H9 (cell line): ENCODE measurements at regions not wholly inside any gene's neighbourhood (a gene's known extent, or its start where the extent isn't known, plus 50 kb on each side); places are given as distances from the start of the nearest gene placed in this dataset.
"Not testable (repeated sequence)": the region's sequence is repeated elsewhere in the genome, so short reads cannot be mapped to it uniquely, and the experiment has no call there.

Experiments
- DNase-seq: peaks from one replicate; pipeline ENCODE4 v3.0.0-alpha.2; 2017
- H2AFZ ChIP-seq: one replicate; pipeline ENCODE4 v1.6.1; 2013; ENCODE audit warnings: mild to moderate bottlenecking, low read length, control low read depth, moderate library complexity
- H2AK5ac ChIP-seq: 2 replicates; pipeline ENCODE4 v1.6.1; 2013; ENCODE audit warnings: low read length, control low read depth, mixed read lengths; ENCODE audit not compliant: insufficient read length
- H2BK120ac ChIP-seq: one replicate; pipeline ENCODE4 v1.6.1; 2013; ENCODE audit warnings: low read depth, mild to moderate bottlenecking, low read length, control low read depth, inconsistent platforms; ENCODE audit not compliant: poor library complexity, severe bottlenecking
- H2BK12ac ChIP-seq: 2 replicates; pipeline ENCODE4 v1.6.1; 2013; ENCODE audit warnings: low read length, control low read depth, mixed read lengths, low read depth; ENCODE audit not compliant: insufficient read length
- H2BK15ac ChIP-seq: 2 replicates; pipeline ENCODE4 v1.6.1; 2013; ENCODE audit warnings: low read depth, low read length, control low read depth
- H2BK20ac ChIP-seq: one replicate; pipeline ENCODE4 v1.6.1; 2013; ENCODE audit warnings: low read depth, mild to moderate bottlenecking, low read length, control low read depth, inconsistent platforms; ENCODE audit not compliant: poor library complexity, severe bottlenecking
- H2BK5ac ChIP-seq: 2 replicates; pipeline ENCODE4 v1.6.1; 2013; ENCODE audit warnings: low read length, control low read depth, mixed read lengths; ENCODE audit not compliant: insufficient read length
- H3K14ac ChIP-seq: 2 replicates; pipeline ENCODE4 v1.6.1; 2013; ENCODE audit warnings: low read length, control low read depth; ENCODE audit not compliant: insufficient read depth
- H3K18ac ChIP-seq: 2 replicates; pipeline ENCODE4 v1.6.1; 2013; ENCODE audit warnings: low read depth, mild to moderate bottlenecking, mixed read lengths, low read length, control low read depth; ENCODE audit not compliant: insufficient read length
- H3K23ac ChIP-seq: 2 replicates; pipeline ENCODE4 v1.6.1; 2013; ENCODE audit warnings: low read length, control low read depth, mixed read lengths, low read depth; ENCODE audit not compliant: insufficient read length
- H3K23me2 ChIP-seq: 2 replicates; pipeline ENCODE4 v1.6.1; 2013; ENCODE audit warnings: low read depth, mild to moderate bottlenecking, mixed read lengths, low read length, control low read depth; ENCODE audit not compliant: insufficient read length, poor library complexity, severe bottlenecking
- H3K27ac ChIP-seq: 2 replicates; pipeline ENCODE4 v1.5.1; 2013; ENCODE audit warnings: low read length, control low read depth, mixed read lengths, low read depth; ENCODE audit not compliant: insufficient read length
- H3K27me3 ChIP-seq: 2 replicates; pipeline ENCODE4 v1.6.1; 2013; ENCODE audit warnings: low read length, control low read depth, inconsistent platforms; ENCODE audit not compliant: insufficient read depth
- H3K4ac ChIP-seq: 2 replicates; pipeline ENCODE4 v1.6.1; 2013; ENCODE audit warnings: low read depth, mild to moderate bottlenecking, control low read depth, inconsistent platforms, low read length, moderate library complexity
- H3K4me1 ChIP-seq: 2 replicates; pipeline ENCODE4 v1.6.1; 2013; ENCODE audit warnings: low read length, control low read depth, inconsistent platforms; ENCODE audit not compliant: insufficient read depth
- H3K4me2 ChIP-seq: 2 replicates; pipeline ENCODE4 v1.6.1; 2013; ENCODE audit warnings: low read length, control low read depth, mixed read lengths; ENCODE audit not compliant: insufficient read length, insufficient read depth
- H3K56ac ChIP-seq: 2 replicates; pipeline ENCODE4 v1.6.1; 2013; ENCODE audit warnings: low read depth, mild to moderate bottlenecking, mixed read lengths, low read length, control low read depth; ENCODE audit not compliant: insufficient read length
- H3K79me1 ChIP-seq: 2 replicates; pipeline ENCODE4 v1.6.1; 2013; ENCODE audit warnings: low read depth, mild to moderate bottlenecking, moderate library complexity, low read length, control low read depth, inconsistent platforms; ENCODE audit not compliant: insufficient read depth, poor library complexity, severe bottlenecking
- H3K79me2 ChIP-seq: 2 replicates; pipeline ENCODE4 v1.6.1; 2013; ENCODE audit warnings: low read length, control low read depth, inconsistent platforms; ENCODE audit not compliant: insufficient read depth
- H3K9ac ChIP-seq: 2 replicates; pipeline ENCODE4 v1.6.1; 2013; ENCODE audit warnings: low read length, control low read depth, mixed read lengths; ENCODE audit not compliant: insufficient read length; ENCODE audit errors: extremely low read depth
- H3K9me3 ChIP-seq: one replicate; pipeline ENCODE4 v1.6.1; 2013; ENCODE audit warnings: low read depth, low read length, inconsistent platforms; ENCODE audit not compliant: control insufficient read depth
- H3T11ph ChIP-seq: one replicate; pipeline ENCODE4 v1.6.1; 2013; ENCODE audit warnings: mild to moderate bottlenecking, low read length, control low read depth, inconsistent platforms
- H4K20me1 ChIP-seq: one replicate; pipeline ENCODE4 v1.6.1; 2013; ENCODE audit not compliant: control insufficient read depth, insufficient read length, insufficient read depth
- H4K5ac ChIP-seq: 2 replicates; pipeline ENCODE4 v1.6.1; 2013; ENCODE audit warnings: low read depth, mild to moderate bottlenecking, mixed read lengths, low read length, control low read depth; ENCODE audit not compliant: insufficient read length
- H4K8ac ChIP-seq: replicated peaks from 2 replicates; pipeline ENCODE4 v1.6.1; 2013; ENCODE audit warnings: low read length, control low read depth, mixed read lengths, low read depth; ENCODE audit not compliant: insufficient read length
- H4K91ac ChIP-seq: 2 replicates; pipeline ENCODE4 v1.6.1; 2013; ENCODE audit warnings: low read depth, mild to moderate bottlenecking, moderate library complexity, mixed read lengths, low read length, control low read depth; ENCODE audit not compliant: insufficient read length
- H3K27ac Mint-ChIP-seq, 3 experiments: 2 replicates in 2 of 3; 3 replicates in 1 of 3; pipeline ENCODE4 v1.8.0; 2020 to 2021; ENCODE audit warnings: mixed read lengths in 3 of 3, mild to moderate bottlenecking in 1 of 3, moderate library complexity in 1 of 3
- H3K27me3 Mint-ChIP-seq: 2 replicates; pipeline ENCODE4 v1.8.0; 2021; ENCODE audit warnings: low read depth, mild to moderate bottlenecking, moderate library complexity, mixed read lengths
- H3K36me3 Mint-ChIP-seq, 3 experiments: 2 replicates in 2 of 3; 3 replicates in 1 of 3; pipeline ENCODE4 v1.8.0; 2020 to 2021; ENCODE audit warnings: low read depth in 3 of 3, mixed read lengths in 3 of 3; ENCODE audit not compliant: insufficient read depth in 1 of 3
- H3K4me1 Mint-ChIP-seq, 2 experiments: 2 replicates each; pipeline ENCODE4 v1.8.0; 2020; ENCODE audit warnings: mixed read lengths in 2 of 2
- H3K4me3 Mint-ChIP-seq, 2 experiments: 2 replicates in 1 of 2; 3 replicates in 1 of 2; pipeline ENCODE4 v1.8.0; 2020 to 2021; ENCODE audit warnings: mild to moderate bottlenecking in 2 of 2, mixed read lengths in 2 of 2, moderate library complexity in 1 of 2
- H3K9me3 Mint-ChIP-seq, 2 experiments: 2 replicates in 1 of 2; 3 replicates in 1 of 2; pipeline ENCODE4 v1.8.0; 2020; ENCODE audit warnings: mild to moderate bottlenecking in 2 of 2, mixed read lengths in 2 of 2, moderate library complexity in 1 of 2
- CTCF ChIP-seq: fragments of 200-600 bp; sonication (generic); conservative IDR thresholded peaks from 3 replicates; pipeline ENCODE4 v1.8.0; 2021; ENCODE audit warnings: antibody characterized with exemption, mild to moderate bottlenecking
- WGBS: extraction: QIAGEN DNeasy Blood & Tissue Kit; methylation state at CpG from one replicate; pipeline ENCODE4 v1.1.7; 2013; ENCODE audit warnings: missing lambda C conversion rate, low lambda C conversion rate, mixed read lengths; ENCODE audit not compliant: insufficient read length; ENCODE audit errors: extremely low coverage; 5-methylcytosine and 5-hydroxymethylcytosine counted together

- no peak overlapping the region for H3K27ac Mint-ChIP-seq
- no peak overlapping the region for H2AFZ ChIP-seq
These were observed 1211.4 kb downstream of the VRK1 start for GRCh38 chr14:98008381-98009113.

GRCh38 chr14:98009177-98009576, 1212.0 kb downstream of the VRK1 start:
- not testable (repeated sequence) for H3K27me3 Mint-ChIP-seq, H3K4me1 Mint-ChIP-seq, H2AK5ac ChIP-seq, H3K79me2 ChIP-seq, H3K36me3 Mint-ChIP-seq, H2BK15ac ChIP-seq, H4K8ac ChIP-seq, H2BK20ac ChIP-seq, H3K56ac ChIP-seq, H4K5ac ChIP-seq, H2BK120ac ChIP-seq, H3K27ac ChIP-seq, H3K27ac Mint-ChIP-seq, H2BK5ac ChIP-seq, H3K4me3 Mint-ChIP-seq, H3K23me2 ChIP-seq, H3K9me3 Mint-ChIP-seq, H3K79me1 ChIP-seq, H3K14ac ChIP-seq, H3K18ac ChIP-seq, H3K27me3 ChIP-seq, H3T11ph ChIP-seq, H4K20me1 ChIP-seq, H3K4ac ChIP-seq, H3K4me2 ChIP-seq, H2AFZ ChIP-seq, H2BK12ac ChIP-seq, H4K91ac ChIP-seq, H3K9me3 ChIP-seq, H3K9ac ChIP-seq, H3K4me1 ChIP-seq, DNase-seq, H3K23ac ChIP-seq
- no CpG with 5 or more reads among the region's 3 CpGs for WGBS

More at GRCh38 chr14:98008381-98009113, 1211.4 kb downstream of the VRK1 start:
- Histone ChIP-seq H2BK5ac (no peak overlapping the region), H2BK12ac (no peak overlapping the region), H4K8ac (no peak overlapping the region), H3K14ac (no peak overlapping the region), H3K27me3 (no peaks in the 10 kb centered on the region), H3K4me1 (no peaks in the 10 kb centered on the region; the same call in 1 of the 2 replicates), H3K9ac (no peak overlapping the region), H4K20me1 (no peaks in the 10 kb centered on the region), H4K91ac (no peak overlapping the region), H3K27ac (no peak overlapping the region), H3K56ac (no peak overlapping the region), H3K18ac (no peak overlapping the region), H3K23ac (no peak overlapping the region), H2BK20ac (no peak overlapping the region), H3T11ph (no peak overlapping the region), H4K5ac (no peak overlapping the region), H3K79me1 (no peaks in the 10 kb centered on the region), H3K79me2 (no peaks in the 10 kb centered on the region), H3K23me2 (no peaks in the 10 kb centered on the region), H2BK120ac (no peak overlapping the region), H2BK15ac (no peak overlapping the region), H3K4ac (no peak overlapping the region), H3K9me3 (no peaks in the 10 kb centered on the region), H3K4me2 (no peak overlapping the region), H2AK5ac (no peak overlapping the region)
- WGBS, result no CpG with 5 or more reads among the region's 4 CpGs
- no peak overlapping the region for H3K4me3 Mint-ChIP-seq
- no peak for DNase-seq
- H3K36me3 Mint-ChIP-seq, result no peaks in the 10 kb centered on the region
- no peaks in the 10 kb centered on the region for H3K9me3 Mint-ChIP-seq
- H3K27me3 Mint-ChIP-seq, result no peaks in the 10 kb centered on the region
- H3K4me1 Mint-ChIP-seq, result peaks cover 0 to 3% of the 10 kb centered on the region in 2 experiments; a peak in 1 of 4 replicates
- no peak for TF ChIP-seq CTCF
